Right lobe of liver (tissue), 4 donors: ENCODE measurements at regions not wholly inside any gene's neighbourhood (a gene's known extent, or its start where the extent isn't known, plus 50 kb on each side); places are given as distances from the start of the nearest gene placed in this dataset.

ENCODE experiments used
- POLR2A ChIP-seq: fragments of 450-650 bp; IDR thresholded peaks from one replicate; pipeline ENCODE4 v1.6.1; 2017; ENCODE audit warnings: antibody characterized with exemption, mild to moderate bottlenecking
- TF ChIP-seq, protein P1 (sequence below), 4 donors: fragments of 200-600 bp in 3 of 4; fragments of 450-650 bp in 1 of 4; IDR thresholded peaks; one replicate each; pipeline versions ENCODE4 v1.5.1 to v1.8.0; 2016 to 2022; ENCODE audit warnings: antibody characterized with exemption in 4 of 4, mild to moderate bottlenecking in 2 of 4
- donor health status: DM: no; HTN: no; CAD: no.
- donor health status: DM: no; HTN: no; CAD: no.
- donor health status: DM: no; HTN: yes; CAD: no.

GRCh38 chr5:2181557-2181956 is 298.8 kb upstream of the IRX4 start:
- no peak for TF ChIP-seq POLR2A
- TF ChIP-seq, protein P1, sequence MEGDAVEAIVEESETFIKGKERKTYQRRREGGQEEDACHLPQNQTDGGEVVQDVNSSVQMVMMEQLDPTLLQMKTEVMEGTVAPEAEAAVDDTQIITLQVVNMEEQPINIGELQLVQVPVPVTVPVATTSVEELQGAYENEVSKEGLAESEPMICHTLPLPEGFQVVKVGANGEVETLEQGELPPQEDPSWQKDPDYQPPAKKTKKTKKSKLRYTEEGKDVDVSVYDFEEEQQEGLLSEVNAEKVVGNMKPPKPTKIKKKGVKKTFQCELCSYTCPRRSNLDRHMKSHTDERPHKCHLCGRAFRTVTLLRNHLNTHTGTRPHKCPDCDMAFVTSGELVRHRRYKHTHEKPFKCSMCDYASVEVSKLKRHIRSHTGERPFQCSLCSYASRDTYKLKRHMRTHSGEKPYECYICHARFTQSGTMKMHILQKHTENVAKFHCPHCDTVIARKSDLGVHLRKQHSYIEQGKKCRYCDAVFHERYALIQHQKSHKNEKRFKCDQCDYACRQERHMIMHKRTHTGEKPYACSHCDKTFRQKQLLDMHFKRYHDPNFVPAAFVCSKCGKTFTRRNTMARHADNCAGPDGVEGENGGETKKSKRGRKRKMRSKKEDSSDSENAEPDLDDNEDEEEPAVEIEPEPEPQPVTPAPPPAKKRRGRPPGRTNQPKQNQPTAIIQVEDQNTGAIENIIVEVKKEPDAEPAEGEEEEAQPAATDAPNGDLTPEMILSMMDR (IDR thresholded peaks at IDR 0.05) = no peak
